HCT116 (cell line): ENCODE measurements at regions not wholly inside any gene's neighbourhood (a gene's known extent, or its start where the extent isn't known, plus 50 kb on each side); places are given as distances from the start of the nearest gene placed in this dataset.

Source experiments
- ATAC-seq: fragments of 200-7000 bp; cut with Tn5 transposase; 2 replicates; pipeline ENCODE4 v1.9.1; 2020; ENCODE audit warnings: mild to moderate bottlenecking, moderate library complexity
- BruUV-seq: library from RNA; stranded (reverse); fragments of 400-500 nt; replicated peaks from 2 replicates; lab custom pipeline; 2021; lab: Mats Ljungman, UMichigan
- CTCF ChIA-PET: fragments of 300-600 bp; sonication (Branson Sonifier 250); formaldehyde crosslinking; loops from one replicate; lab custom pipeline; 2021; ENCODE audit warnings: antibody characterized with exemption; lab: Charles Lee
- POLR2A ChIA-PET: fragments of 300-600, 350-600 bp; sonication (Branson Sonifier 250); formaldehyde crosslinking; loops from one replicate; lab custom pipeline; 2021; ENCODE audit warnings: antibody characterized with exemption; lab: Charles Lee
- RAD21 ChIA-PET, 2 experiments: fragments of 300-600 bp; sonication (Branson Sonifier 250); formaldehyde crosslinking; loops; one replicate each; lab custom pipeline; 2023; ENCODE audit warnings: low total read pairs in 2 of 2; ENCODE audit not compliant: uncharacterized antibody in 2 of 2, unreplicated experiment in 2 of 2, low non-redundant PET in 1 of 2; lab: Charles Lee
- DNase-seq: peaks from one replicate; pipeline ENCODE4 v3.0.0-alpha.2; 2010; ENCODE audit warnings: low read depth, low spot score
- H2AFZ ChIP-seq: fragments of 200-600 bp; shearing (Covaris generic), sonication (generic); 2 replicates; pipeline ENCODE4 v1.6.1; 2017; ENCODE audit warnings: low read depth, mixed run types, mixed read lengths, antibody characterized with exemption, low read length; ENCODE audit not compliant: poor library complexity, severe bottlenecking
- H3K27ac ChIP-seq: 2 replicates; pipeline ENCODE4 v1.5.1; 2012; ENCODE audit warnings: low read depth, low read length
- H3K27me3 ChIP-seq: fragments of 200-600 bp; sonication (generic); 2 replicates; pipeline ENCODE4 v1.6.1; 2016; ENCODE audit warnings: mixed run types, low read length, mixed read lengths; ENCODE audit not compliant: insufficient read depth
- H3K36me3 ChIP-seq, 2 experiments: fragments of 200-500 bp in 1 of 2; fragments of 200-600 bp in 1 of 2; sonication (Bioruptor generic) in 1 of 2; sonication (generic) in 1 of 2; 2 replicates each; pipeline versions ENCODE4 v1.5.1 to v1.6.1; 2014 to 2016; ENCODE audit warnings: low read length in 2 of 2, inconsistent platforms in 1 of 2, mixed read lengths in 1 of 2, mixed run types in 1 of 2; ENCODE audit not compliant: insufficient read depth in 2 of 2, control insufficient read depth in 1 of 2
- H3K4me1 ChIP-seq, 2 experiments: fragments of 200-600 bp in 1 of 2; sonication (generic) in 1 of 2; 2 replicates each; pipeline versions ENCODE4 v1.5.1 to v1.6.1; 2012 to 2017; ENCODE audit warnings: low read length in 2 of 2, inconsistent platforms in 1 of 2, mild to moderate bottlenecking in 1 of 2, mixed read lengths in 1 of 2, mixed run types in 1 of 2, moderate library complexity in 1 of 2; ENCODE audit not compliant: insufficient read depth in 2 of 2, control insufficient read depth in 1 of 2
- H3K4me2 ChIP-seq: fragments of 200-600 bp; sonication (generic); 2 replicates; pipeline ENCODE4 v1.6.1; 2017; ENCODE audit warnings: mixed run types, low read length, mixed read lengths
- H3K4me3 ChIP-seq, 2 experiments: fragments of 200-600 bp in 1 of 2; sonication (generic) in 1 of 2; replicated peaks in 1 of 2; 2 replicates each; pipeline ENCODE4 v1.5.1; 2011 to 2016; ENCODE audit warnings: low read length in 2 of 2, control low read depth in 1 of 2, low read depth in 1 of 2, mild to moderate bottlenecking in 1 of 2, mixed read lengths in 1 of 2, mixed run types in 1 of 2
- H3K79me2 ChIP-seq: fragments of 200-600 bp; sonication (generic); 2 replicates; pipeline ENCODE4 v1.6.1; 2017; ENCODE audit warnings: mild to moderate bottlenecking, mixed run types, low read length, moderate library complexity, mixed read lengths; ENCODE audit not compliant: insufficient read depth
- H3K9ac ChIP-seq: fragments of 200-600 bp; sonication (generic); 2 replicates; pipeline ENCODE4 v1.6.1; 2016; ENCODE audit warnings: low read length, mixed read lengths
- H3K9me2 ChIP-seq: fragments of 200-600 bp; sonication (generic), shearing (Covaris generic); 2 replicates; pipeline ENCODE4 v1.6.1; 2017; ENCODE audit warnings: mixed run types, mild to moderate bottlenecking, moderate library complexity; ENCODE audit not compliant: insufficient read depth
- H3K9me3 ChIP-seq, 2 experiments: fragments of 200-500 bp in 1 of 2; fragments of 200-600 bp in 1 of 2; sonication (Bioruptor generic) in 1 of 2; sonication (generic) in 1 of 2; 2 replicates each; pipeline ENCODE4 v1.6.1; 2014 to 2017; ENCODE audit warnings: low read length in 2 of 2, mixed read lengths in 2 of 2, inconsistent platforms in 1 of 2, low read depth in 1 of 2, mild to moderate bottlenecking in 1 of 2, mixed run types in 1 of 2, moderate library complexity in 1 of 2; ENCODE audit not compliant: control insufficient read depth in 1 of 2, insufficient read depth in 1 of 2
- H4K20me1 ChIP-seq: fragments of 200-600 bp; sonication (generic), shearing (Covaris generic); 2 replicates; pipeline ENCODE4 v1.6.1; 2017; ENCODE audit warnings: mixed run types, mild to moderate bottlenecking, moderate library complexity; ENCODE audit not compliant: insufficient read depth
- ATF3 ChIP-seq: IDR thresholded peaks from 2 replicates; pipeline ENCODE4 v1.6.1; 2012
- CEBPB ChIP-seq: IDR thresholded peaks from 2 replicates; pipeline ENCODE4 v1.6.1; 2012; ENCODE audit warnings: low read depth
- CTCF ChIP-seq, 3 experiments: fragments of 200-600 bp in 1 of 3; sonication (generic) in 1 of 3; IDR thresholded peaks in 2 of 3; conservative IDR thresholded peaks in 1 of 3; 2 replicates each; pipeline ENCODE4 v1.5.1; 2012 to 2017; ENCODE audit warnings: low read depth in 2 of 3, low read length in 2 of 3, antibody characterized with exemption in 1 of 3, borderline replicate concordance in 1 of 3, control low read depth in 1 of 3, mild to moderate bottlenecking in 1 of 3, mixed read lengths in 1 of 3, mixed run types in 1 of 3, moderate library complexity in 1 of 3; ENCODE audit not compliant: insufficient read depth in 1 of 3
- EGR1 ChIP-seq: IDR thresholded peaks from 2 replicates; pipeline ENCODE4 v1.6.1; 2012; ENCODE audit warnings: low read depth
- ELF1 ChIP-seq: IDR thresholded peaks from 2 replicates; pipeline ENCODE4 v1.6.1; 2012; ENCODE audit warnings: low read depth, borderline replicate concordance
- EZH2 ChIP-seq: fragments of 200-600 bp; sonication (generic); IDR thresholded peaks from 2 replicates; pipeline ENCODE4 v1.6.1; 2017; ENCODE audit warnings: antibody characterized with exemption, mixed run types
- FOSL1 ChIP-seq: IDR thresholded peaks from 2 replicates; pipeline ENCODE4 v1.6.1; 2012; ENCODE audit warnings: low read depth
- MAX ChIP-seq: IDR thresholded peaks from 2 replicates; pipeline ENCODE4 v1.6.1; 2012
- POLR2A ChIP-seq: IDR thresholded peaks from 2 replicates; pipeline ENCODE4 v1.7.0; 2011; ENCODE audit warnings: borderline replicate concordance; ENCODE audit not compliant: insufficient read depth, insufficient read length; ENCODE audit errors: extremely low read depth
- POLR2AphosphoS5 ChIP-seq: IDR thresholded peaks from 2 replicates; pipeline ENCODE4 v1.6.1; 2011; ENCODE audit warnings: mild to moderate bottlenecking, low read depth, low read length, moderate library complexity
- RAD21 ChIP-seq: IDR thresholded peaks from 2 replicates; pipeline ENCODE4 v1.6.1; 2012; ENCODE audit warnings: low read depth, mild to moderate bottlenecking
- SIN3A ChIP-seq: IDR thresholded peaks from 2 replicates; pipeline ENCODE4 v1.6.1; 2012; ENCODE audit warnings: low read depth
- YY1 ChIP-seq: IDR thresholded peaks from 2 replicates; pipeline ENCODE4 v1.6.1; 2011; ENCODE audit warnings: low read length, low read depth, moderate library complexity, mild to moderate bottlenecking; ENCODE audit not compliant: insufficient replicate concordance; ENCODE audit errors: extremely low read depth
- ZBTB33 ChIP-seq: IDR thresholded peaks from 2 replicates; pipeline ENCODE4 v1.6.1; 2011; ENCODE audit warnings: mild to moderate bottlenecking, low read length, moderate library complexity; ENCODE audit not compliant: insufficient replicate concordance; ENCODE audit errors: extremely low read depth
- ZFX ChIP-seq: fragments of 450-650 bp; IDR thresholded peaks from 2 replicates; pipeline ENCODE4 v1.6.1; 2017
- ZNF274 ChIP-seq: fragments of 200-500 bp; sonication (Bioruptor generic); IDR thresholded peaks from 2 replicates; pipeline ENCODE4 v1.6.1; 2014; ENCODE audit warnings: mild to moderate bottlenecking, low read depth, low read length, inconsistent platforms
- intact Hi-C: fragments of 100-400 bp; cut with micrococcal nuclease; formaldehyde crosslinking; loops from 2 replicates; pipeline ENCODE4 v1.10.0; 2022

- Histone ChIP-seq H3K9me3 (peaks cover 0 to 12% of the 10 kb centered on the region in 2 experiments; a peak in 2 of 4 replicates), H2AFZ (no peak overlapping the region), H3K79me2 (no peaks in the 10 kb centered on the region), H4K20me1 (no peaks in the 10 kb centered on the region), H3K4me1 (no peaks in the 10 kb centered on the region), H3K4me3 (no peak overlapping the region), H3K36me3 (no peaks in the 10 kb centered on the region), H3K9ac (no peak overlapping the region), H3K27ac (no peak overlapping the region), H3K4me2 (no peak overlapping the region), H3K9me2 (no peaks in the 10 kb centered on the region), H3K27me3 (no peaks in the 10 kb centered on the region)
- TF ChIP-seq RAD21 (no peak), FOSL1 (no peak), POLR2A (no peak), SIN3A (no peak), EZH2 (no peak), ELF1 (no peak), ZFX (no peak)
- no peak for ATAC-seq
- BruUV-seq = no TSS peak
- no peak for DNase-seq
- ChIA-PET CTCF (no interaction called here), POLR2A (no interaction called here), RAD21 (no interaction called here)
- intact Hi-C loops = no loop called here
These were observed 1523.9 kb downstream of the MAT2B start for GRCh38 chr5:165029099-165029870.

GRCh38 chr5:165030971-165031370 lies 1525.6 kb downstream of the MAT2B start:
- BruUV-seq = no TSS peak
- H3K4me2 ChIP-seq = no peak overlapping the region
- no peak for DNase-seq
- no peak for TF ChIP-seq YY1
- no peak for TF ChIP-seq CEBPB
- no peak for TF ChIP-seq MAX
- TF ChIP-seq POLR2AphosphoS5 = no peak
- TF ChIP-seq EZH2 = no peak
- no peak for TF ChIP-seq EGR1
- no peak for TF ChIP-seq RAD21
- no peak for TF ChIP-seq ZBTB33
- no peak for TF ChIP-seq ATF3
- TF ChIP-seq ZNF274 = no peak
- TF ChIP-seq POLR2A = no peak
- no peak for TF ChIP-seq SIN3A
- no peak for TF ChIP-seq CTCF (IDR thresholded peaks at IDR 0.05 in 2 of 3, conservative IDR thresholded peaks at IDR 0.05 in 1 of 3; ENCODE audit: borderline replicate concordance in 1 of 3, insufficient read depth in 1 of 3, low read depth in 2 of 3, low read length in 2 of 3)

More at GRCh38 chr5:165030971-165031370, 1525.6 kb downstream of the MAT2B start:
- no peak overlapping the region for H2AFZ ChIP-seq
- no peaks in the 10 kb centered on the region for H4K20me1 ChIP-seq
- H3K9me3 ChIP-seq = peaks cover 0 to 15% of the 10 kb centered on the region in 2 experiments; a peak in 2 of 4 replicates
- no peaks in the 10 kb centered on the region for H3K79me2 ChIP-seq
- H3K4me1 ChIP-seq = no peaks in the 10 kb centered on the region; a peak in 1 of 4 replicates
- intact Hi-C loops = no loop called here
- no peak for ATAC-seq
- H3K27ac ChIP-seq = no peak overlapping the region
- H3K9me2 ChIP-seq = no peaks in the 10 kb centered on the region
- CTCF ChIA-PET = no interaction called here
- RAD21 ChIA-PET = no interaction called here
- POLR2A ChIA-PET = no interaction called here
- no peaks in the 10 kb centered on the region for H3K36me3 ChIP-seq
- H3K4me3 ChIP-seq = no peak overlapping the region
- H3K9ac ChIP-seq = no peak overlapping the region
- no peaks in the 10 kb centered on the region for H3K27me3 ChIP-seq
